ENCODE measurements at regions not wholly inside any gene's neighbourhood (a gene's known extent, or its start where the extent isn't known, plus 50 kb on each side); places are given as distances from the start of the nearest gene placed in this dataset.

DNA sequence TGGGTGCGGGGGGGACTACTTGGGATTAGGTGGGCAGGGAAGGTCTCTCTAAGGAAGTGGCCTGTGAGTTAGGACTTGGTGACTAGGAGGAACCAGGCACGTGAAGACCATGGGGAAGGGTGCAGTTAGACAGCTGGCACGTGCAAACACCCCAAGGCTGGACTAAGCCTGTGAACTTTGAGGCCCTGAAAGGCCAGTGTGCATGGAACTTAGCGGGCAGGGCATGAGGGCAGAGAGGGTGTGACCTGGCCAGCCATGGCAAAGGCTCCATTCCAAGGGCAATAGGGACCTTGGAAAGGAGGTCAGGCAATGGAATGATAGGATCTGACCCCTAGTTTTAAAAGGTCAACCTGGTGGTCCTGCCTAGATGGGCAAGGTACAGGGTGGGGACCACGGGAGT is 158.4 kb upstream of the PCBD1 start:
- Mint-ChIP-seq H3K9me3 (no peaks in the 10 kb centered on the region), H3K36me3 (ENCODE audit: low read depth) (no peaks in the 10 kb centered on the region), H3K4me3 (no peak overlapping the region), H3K4me1 (ENCODE audit: low read depth) (no peaks in the 10 kb centered on the region), H3K27ac (no peak overlapping the region), H3K27me3 (peaks cover 13% of the 10 kb centered on the region)
- ATAC-seq (ENCODE audit: poor library complexity) (no peak), DNase-seq (no peak)
- no peaks in the 10 kb centered on the region for H3K36me3 ChIP-seq (ENCODE audit: insufficient read depth, low read length)
- POLR2A ChIA-PET = no interaction called here
- no peak for TF ChIP-seq CTCF (IDR thresholded peaks at IDR 0.05)
- H3K27ac ChIP-seq (ENCODE audit: low read depth in 1 of 2, low read length in 2 of 2) = no peak overlapping the region
- no peaks in the 10 kb centered on the region for H3K4me1 ChIP-seq (ENCODE audit: insufficient read depth, low read length)
- no peaks in the 10 kb centered on the region for H3K27me3 ChIP-seq (ENCODE audit: control insufficient read depth in 1 of 2, insufficient read depth in 2 of 2, low read length in 2 of 2)
- H3K9me3 ChIP-seq (ENCODE audit: control insufficient read depth in 1 of 2, insufficient read depth in 1 of 2, low read length in 2 of 2) = no peaks in the 10 kb centered on the region
- intact Hi-C loops (cut with DNase I, micrococcal nuclease) = no loop called here
- H3K4me3 ChIP-seq (ENCODE audit: low read length) = no peak overlapping the region
- CTCF ChIA-PET = no interaction called here

GRCh38 chr10:71048971-71049615 is 160.7 kb upstream of the PCBD1 start:
- no peak overlapping the region for H3K27ac ChIP-seq (ENCODE audit: low read depth in 1 of 2, low read length in 2 of 2)
- ATAC-seq (ENCODE audit: poor library complexity) (no peak), DNase-seq (no peak)
- no peaks in the 10 kb centered on the region for H3K36me3 ChIP-seq (ENCODE audit: insufficient read depth, low read length)
- H3K27me3 ChIP-seq (ENCODE audit: control insufficient read depth in 1 of 2, insufficient read depth in 2 of 2, low read length in 2 of 2) = peaks cover 0 to 3% of the 10 kb centered on the region in 2 experiments
- H3K4me1 ChIP-seq (ENCODE audit: insufficient read depth, low read length) = no peaks in the 10 kb centered on the region
- Mint-ChIP-seq H3K27me3 (peaks cover 4% of the 10 kb centered on the region), H3K9me3 (no peaks in the 10 kb centered on the region), H3K4me1 (ENCODE audit: low read depth) (no peaks in the 10 kb centered on the region), H3K27ac (no peak overlapping the region), H3K36me3 (ENCODE audit: low read depth) (no peaks in the 10 kb centered on the region), H3K4me3 (no peak overlapping the region)
- intact Hi-C loops (cut with DNase I, micrococcal nuclease) = no loop called here
- no peaks in the 10 kb centered on the region for H3K9me3 ChIP-seq (ENCODE audit: control insufficient read depth in 1 of 2, insufficient read depth in 1 of 2, low read length in 2 of 2)
- TF ChIP-seq CTCF (IDR thresholded peaks at IDR 0.05) = no peak
- H3K4me3 ChIP-seq (ENCODE audit: low read length) = no peak overlapping the region
- ChIA-PET POLR2A (no interaction called here), CTCF (no interaction called here)

DNA sequence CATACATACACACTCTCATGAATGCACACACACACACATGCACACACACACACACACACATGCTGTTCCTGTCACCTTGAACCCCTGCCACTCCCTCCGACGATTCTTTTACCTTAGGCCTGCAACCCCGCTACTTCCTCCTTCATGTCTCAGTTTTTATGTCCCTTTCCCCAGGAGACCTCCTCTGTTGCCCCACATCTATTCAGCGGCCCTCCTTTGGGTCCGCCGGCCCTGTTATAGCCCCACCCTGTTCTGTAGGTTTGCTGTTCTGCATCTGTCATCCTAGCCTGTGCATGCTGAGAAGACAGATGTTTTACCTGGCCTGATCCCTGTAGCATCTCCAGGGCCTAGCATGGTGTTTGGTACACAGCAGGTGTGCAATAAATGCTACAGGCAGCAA is 161.6 kb upstream of the PCBD1 start:
- Mint-ChIP-seq H3K4me1 (ENCODE audit: low read depth) (no peaks in the 10 kb centered on the region), H3K27me3 (peaks cover 4% of the 10 kb centered on the region)

More for the DNA sequence above, 161.6 kb upstream of the PCBD1 start:
- POLR2A ChIA-PET = no interaction called here
- no peaks in the 10 kb centered on the region for H3K4me1 ChIP-seq (ENCODE audit: insufficient read depth, low read length)
- Mint-ChIP-seq H3K9me3 (no peaks in the 10 kb centered on the region), H3K4me3 (no peak overlapping the region), H3K36me3 (ENCODE audit: low read depth) (no peaks in the 10 kb centered on the region), H3K27ac (no peak overlapping the region)
- CTCF ChIA-PET = no interaction called here
- H3K36me3 ChIP-seq (ENCODE audit: insufficient read depth, low read length) = no peaks in the 10 kb centered on the region
- H3K9me3 ChIP-seq (ENCODE audit: control insufficient read depth in 1 of 2, insufficient read depth in 1 of 2, low read length in 2 of 2) = no peaks in the 10 kb centered on the region
- DNase-seq = no peak
- no peak for ATAC-seq (ENCODE audit: poor library complexity)
- H3K4me3 ChIP-seq (ENCODE audit: low read length) = no peak overlapping the region
- TF ChIP-seq CTCF (IDR thresholded peaks at IDR 0.05) = no peak
- no peak overlapping the region for H3K27ac ChIP-seq (ENCODE audit: low read depth in 1 of 2, low read length in 2 of 2)
- peaks cover 0 to 3% of the 10 kb centered on the region in 2 experiments for H3K27me3 ChIP-seq (ENCODE audit: control insufficient read depth in 1 of 2, insufficient read depth in 2 of 2, low read length in 2 of 2)
- intact Hi-C loops (cut with DNase I, micrococcal nuclease) = no loop called here

All from CD4-positive, alpha-beta T cell (primary cell).